HG03095 (cell line): ENCODE measurements at regions not wholly inside any gene's neighbourhood (a gene's known extent, or its start where the extent isn't known, plus 50 kb on each side); places are given as distances from the start of the nearest gene placed in this dataset.
A peak's percentile ranks its signal among the peaks of the same experiment; 100 is the strongest.
"Not testable (repeated sequence)": the region's sequence is repeated elsewhere in the genome, so short reads cannot be mapped to it uniquely, and the experiment has no call there.

ENCODE experiments used
- ATAC-seq: cut with Tn5 transposase; IDR thresholded peaks from one replicate; pipeline ENCODE4 v1.9.1; 2021; ENCODE audit warnings: moderate library complexity; ENCODE audit not compliant: unreplicated experiment

DNA sequence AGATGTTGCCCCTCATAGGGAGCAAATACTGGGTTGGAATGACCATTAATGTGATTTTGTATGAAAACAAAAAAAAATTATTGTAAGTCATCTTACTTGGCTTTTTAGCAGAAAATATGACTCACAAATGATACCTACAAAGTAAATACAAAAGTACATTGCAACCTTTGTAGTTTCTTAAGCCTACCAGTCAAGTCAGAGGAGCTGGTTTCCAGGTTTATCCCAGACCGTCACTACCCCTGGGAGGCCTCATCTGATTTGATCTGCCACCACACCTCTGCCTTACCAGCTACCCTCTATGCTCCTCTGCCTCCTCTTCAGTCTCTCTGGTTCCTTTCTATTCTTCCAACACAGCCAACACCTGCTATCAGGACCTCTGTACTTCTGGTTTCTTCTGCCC, 349.9 kb upstream of the CCNH start:
- ATAC-seq, result no peak

DNA sequence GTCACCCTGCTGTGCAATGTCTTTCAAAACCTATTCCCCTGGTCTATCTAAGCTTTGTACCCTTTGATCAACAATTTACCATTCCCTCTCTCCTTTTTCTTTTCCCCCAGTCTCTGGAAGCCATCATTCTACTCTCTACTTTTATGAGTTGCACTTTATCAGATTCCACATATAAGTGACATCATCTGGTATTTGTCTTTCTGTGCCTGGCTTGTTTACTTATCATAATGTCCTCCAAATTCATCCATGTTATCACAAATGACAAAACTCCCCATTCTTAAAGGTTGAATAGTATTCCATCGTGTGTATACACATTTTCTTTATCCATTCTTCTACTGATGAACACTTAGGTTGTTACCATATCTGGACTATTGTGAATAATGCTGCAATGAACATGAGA, 344.2 kb upstream of the CCNH start:
- ATAC-seq, result no peak

DNA sequence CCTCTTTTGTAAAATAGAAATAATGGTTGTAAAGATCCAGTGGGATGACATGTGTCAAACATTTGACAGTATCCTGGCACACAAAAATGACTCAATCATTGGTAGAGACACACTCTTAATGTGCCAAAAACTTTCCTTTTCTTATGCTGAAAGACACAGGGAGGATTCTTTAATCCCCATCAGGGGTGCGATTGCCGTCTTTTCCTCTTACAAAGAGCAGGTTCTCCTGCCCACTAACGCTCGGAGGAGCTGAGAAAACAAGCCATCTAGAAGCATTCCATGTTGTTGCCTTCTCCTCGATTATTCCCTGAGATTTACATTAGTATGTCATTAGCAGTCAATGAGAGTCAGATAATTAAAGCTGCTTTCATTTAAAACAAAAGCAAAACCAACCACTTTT, 342.6 kb upstream of the CCNH start:
- no peak for ATAC-seq

DNA sequence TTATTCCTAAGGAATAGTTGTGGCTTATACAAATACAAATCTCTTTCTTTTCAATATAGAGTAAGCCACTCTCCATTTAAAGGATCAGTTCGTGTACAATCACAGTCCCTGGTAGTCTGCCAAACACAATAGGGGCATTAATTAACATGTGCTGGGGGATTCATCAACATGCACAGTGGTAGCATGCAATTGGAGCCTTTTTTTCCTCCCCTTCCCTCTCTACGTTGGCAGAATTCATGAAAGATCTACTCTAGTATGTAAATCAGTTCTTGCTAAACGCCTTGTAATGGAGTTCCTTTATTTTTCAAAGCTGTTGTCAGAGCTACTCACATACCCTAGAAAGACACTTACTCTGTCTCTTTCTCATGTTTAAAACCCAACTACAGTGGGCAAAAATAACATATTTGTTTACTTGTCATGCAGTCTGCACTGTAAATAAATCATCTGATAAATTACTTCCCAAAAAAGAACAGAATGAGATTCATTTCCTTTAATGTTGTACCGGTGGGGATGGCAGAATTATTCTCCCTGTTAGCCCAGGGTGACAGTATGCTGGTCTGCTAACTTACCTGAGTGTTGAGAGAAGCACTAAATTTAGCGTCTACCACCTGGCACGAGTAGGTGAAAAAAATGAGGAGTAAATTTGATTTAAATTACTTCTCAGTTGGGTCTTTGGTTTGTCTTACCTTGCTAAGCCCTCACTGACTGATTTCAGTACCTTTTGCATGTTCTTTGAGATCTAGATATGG, 341.5 kb upstream of the CCNH start:
- ATAC-seq, result no peak

DNA sequence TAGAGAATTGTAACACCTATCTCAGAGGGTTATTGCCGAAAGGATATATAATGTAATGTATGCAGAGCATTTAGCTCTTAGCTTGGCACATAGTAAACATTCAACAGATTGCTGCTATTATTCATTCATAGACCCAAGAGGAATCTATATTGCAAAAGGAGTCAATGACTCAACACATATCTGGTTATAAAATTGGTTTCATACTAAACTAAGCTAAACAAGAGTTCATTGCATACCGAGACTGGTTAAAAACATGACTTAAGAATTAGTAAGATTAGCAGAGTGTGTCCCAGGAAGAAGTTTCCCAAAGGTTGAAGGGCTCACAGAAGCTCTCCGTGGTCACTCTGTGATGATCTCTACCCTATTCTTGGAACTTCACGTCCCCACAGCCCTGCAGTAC, 339.6 kb upstream of the CCNH start:
- ATAC-seq, result no peak

DNA sequence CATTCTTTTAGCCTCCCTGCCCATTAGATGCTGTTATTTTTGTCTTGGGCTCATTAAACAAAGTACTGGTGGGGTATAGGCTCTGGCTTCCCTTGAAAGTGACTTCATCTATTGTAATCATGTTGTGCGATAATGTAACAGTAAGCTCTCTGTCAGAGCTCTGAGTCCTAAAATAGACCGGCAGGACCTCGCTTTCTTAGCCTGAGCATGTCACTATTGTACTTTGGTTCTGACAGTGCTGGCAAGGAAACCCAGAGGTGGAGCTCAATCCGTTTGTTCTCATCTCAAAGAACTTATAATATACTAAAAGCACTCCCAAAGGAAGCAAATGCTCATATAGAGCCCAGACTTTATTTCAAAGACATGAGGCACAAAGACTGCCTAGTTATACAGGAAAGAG, 339.1 kb upstream of the CCNH start:
- no peak for ATAC-seq

DNA sequence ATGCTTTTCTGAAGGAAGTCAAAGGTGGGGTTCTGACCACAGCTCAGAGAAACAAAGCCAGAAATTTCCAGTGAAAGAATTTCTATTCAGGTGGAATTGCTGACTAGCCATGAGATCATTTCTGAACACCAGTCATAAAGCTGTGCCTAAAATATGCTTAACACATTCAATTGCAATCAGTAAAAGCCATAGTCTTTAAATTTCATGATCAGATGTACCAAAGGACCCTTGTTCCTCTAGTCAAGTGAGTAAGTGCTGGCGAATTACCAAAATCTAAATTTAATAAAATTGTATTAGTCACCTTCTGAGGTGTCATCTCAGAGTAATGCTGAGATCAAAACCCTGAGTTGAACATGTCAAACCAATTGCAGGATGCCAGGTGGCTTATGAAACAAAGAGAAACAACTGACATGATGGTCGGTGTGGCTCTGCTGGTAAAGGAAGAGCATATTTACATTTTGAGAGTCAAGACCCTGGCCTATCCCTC, 334.2 kb upstream of the CCNH start:
- no peak for ATAC-seq

DNA sequence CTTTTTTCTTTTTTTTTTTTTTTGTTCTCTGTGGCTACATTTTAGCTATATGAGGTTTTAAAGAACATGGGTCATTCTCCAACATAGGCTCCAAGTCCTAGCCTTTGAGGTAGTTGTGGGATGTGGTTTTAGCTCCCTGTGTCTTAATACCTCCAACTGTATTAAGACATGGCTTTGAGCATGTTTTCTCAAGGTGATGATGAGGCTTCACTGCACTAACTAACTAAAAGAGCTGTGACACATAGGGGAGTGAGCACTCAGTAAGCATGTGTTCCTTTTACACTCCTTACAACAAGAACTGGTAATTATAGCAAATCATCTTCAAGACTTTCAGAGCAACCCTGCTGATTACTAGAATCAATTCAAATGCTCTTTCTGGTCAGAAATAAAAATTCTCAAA, 333.6 kb upstream of the CCNH start:
- ATAC-seq, result no peak

DNA sequence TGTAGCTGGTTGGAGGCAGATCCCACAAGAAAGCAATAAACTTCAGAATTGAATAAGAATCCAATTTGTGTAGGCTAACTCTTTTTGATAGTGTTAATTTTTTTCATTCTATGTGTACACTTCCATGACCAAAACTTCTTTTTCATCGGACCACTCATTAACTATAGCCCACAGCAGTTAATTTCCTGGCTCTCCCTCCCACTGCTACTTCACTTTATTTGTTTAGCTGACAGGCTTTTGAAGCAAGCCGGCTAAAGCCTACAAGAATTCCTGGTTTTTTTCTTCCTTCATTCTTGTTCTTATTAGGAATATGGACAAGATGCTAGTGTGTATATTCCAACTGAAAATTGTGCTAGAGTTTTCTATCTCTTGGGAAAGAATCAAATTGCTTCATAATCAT, 329.2 kb upstream of the CCNH start:
- no peak for ATAC-seq

DNA sequence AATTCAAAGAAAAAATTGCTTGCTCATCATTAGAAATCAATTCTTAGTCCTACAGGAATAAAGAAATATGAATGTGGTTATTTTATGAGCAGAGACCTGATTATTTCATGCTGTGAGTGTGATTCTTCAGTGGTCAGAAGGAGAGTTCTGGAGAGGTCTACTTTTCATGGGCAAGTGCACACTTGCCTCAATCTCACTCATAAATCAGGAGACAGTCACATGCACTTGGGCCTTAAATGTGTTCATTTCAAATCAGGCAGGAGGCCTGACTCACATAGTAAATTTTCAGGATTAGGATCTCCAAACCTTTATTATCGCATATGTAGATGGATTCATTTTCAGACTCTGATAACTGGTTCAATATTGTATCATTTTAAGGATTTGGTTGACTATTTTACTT, 323.2 kb upstream of the CCNH start:
- ATAC-seq, result no peak

DNA sequence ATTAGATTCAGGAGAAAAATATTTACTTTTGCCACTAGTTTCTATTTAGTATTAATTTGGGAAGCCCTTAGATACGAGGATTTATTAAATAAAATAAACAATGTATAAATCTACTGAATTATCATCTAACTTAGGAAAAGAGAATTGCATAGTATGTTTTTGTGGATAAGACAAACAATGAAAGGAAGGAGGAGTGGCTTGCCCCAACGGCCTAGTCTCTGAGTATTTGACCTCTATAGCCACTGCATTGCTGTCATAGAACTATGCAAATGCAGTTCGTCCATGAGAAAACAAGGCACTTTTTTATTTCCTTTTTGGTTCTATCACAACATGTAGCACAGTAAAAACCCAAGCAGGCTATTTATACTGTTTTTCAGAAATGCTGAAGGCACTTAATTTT, 321.2 kb upstream of the CCNH start:
- ATAC-seq, result no peak

DNA sequence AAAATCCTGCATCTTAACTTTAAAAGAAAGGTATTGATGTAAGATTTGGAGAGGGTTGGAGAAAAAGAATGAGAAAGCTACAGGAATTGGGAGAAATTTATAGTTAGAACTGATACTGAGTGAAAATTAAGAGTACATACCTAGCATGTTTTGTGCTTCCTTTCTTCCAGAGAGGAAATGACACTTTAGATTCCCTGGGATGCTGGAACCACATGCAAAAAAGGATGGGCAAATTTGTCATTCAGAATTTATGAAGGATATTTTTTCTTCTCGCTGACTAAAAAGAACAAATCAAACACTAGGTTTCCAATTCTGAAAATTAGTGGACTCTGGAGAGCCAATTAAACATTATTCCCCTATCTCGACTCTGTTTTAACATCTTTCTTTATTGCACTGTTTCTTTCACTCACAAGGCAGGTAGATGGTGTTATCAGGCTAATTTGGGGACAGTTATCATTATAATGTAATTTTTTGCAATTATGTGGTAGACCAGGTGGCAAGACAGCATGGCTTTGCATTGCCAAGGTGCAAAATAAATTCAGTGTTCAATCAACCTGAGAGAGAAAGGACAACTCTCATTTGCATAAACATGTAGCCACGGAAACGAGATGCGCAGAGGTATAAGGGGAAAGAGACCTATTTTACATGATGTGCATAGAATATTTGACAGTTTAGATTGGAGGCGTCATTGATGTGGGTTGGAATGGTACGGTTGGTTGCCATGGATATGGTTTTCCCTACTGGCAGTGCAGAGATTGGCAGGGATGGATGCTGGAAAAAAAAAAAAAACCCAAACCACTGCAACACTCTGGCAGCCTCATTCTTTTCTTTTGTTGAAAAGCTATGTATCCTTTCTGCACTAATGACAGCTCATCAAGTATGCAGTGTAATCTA, 320.4 kb upstream of the CCNH start:
- ATAC-seq, result no peak

DNA sequence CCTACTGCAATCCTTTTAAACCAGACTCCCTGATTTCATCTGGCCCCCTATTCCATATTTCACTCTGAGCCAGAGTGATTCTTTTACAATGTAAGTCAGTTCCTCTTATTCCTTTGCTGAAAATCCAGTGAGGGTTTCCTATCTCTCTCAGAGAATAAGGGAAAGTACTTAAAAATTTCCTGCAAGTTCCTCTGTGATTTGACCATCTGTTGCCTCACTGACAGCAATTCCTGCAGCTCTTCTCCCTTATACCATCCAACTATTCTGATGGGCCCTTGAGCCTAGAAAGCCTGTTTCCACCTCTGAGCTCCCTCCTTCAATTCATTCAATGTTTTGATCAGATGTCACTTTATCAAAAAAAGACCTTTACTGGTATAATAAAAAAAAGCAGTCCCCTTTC, 317.1 kb upstream of the CCNH start:
- ATAC-seq, result no peak

DNA sequence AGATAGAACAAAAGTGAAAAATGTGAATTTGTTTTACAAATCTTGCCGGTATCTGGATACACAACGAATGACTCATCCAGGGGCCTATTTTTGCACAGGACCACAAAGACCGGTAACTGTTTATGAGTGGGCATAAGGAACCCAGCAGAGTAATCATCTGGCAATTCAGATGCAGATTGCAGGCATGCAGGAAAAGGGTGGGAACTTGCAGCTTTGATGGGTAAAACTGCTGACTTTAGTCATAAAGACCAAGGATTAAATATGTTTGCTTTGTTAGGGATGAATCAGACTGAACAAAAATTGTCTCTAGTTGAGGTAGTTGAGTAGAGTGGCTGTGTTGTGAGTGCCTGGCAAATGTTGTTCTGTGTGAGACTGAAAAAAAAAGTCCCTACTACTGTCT, 309.6 kb upstream of the CCNH start:
- no peak for ATAC-seq

DNA sequence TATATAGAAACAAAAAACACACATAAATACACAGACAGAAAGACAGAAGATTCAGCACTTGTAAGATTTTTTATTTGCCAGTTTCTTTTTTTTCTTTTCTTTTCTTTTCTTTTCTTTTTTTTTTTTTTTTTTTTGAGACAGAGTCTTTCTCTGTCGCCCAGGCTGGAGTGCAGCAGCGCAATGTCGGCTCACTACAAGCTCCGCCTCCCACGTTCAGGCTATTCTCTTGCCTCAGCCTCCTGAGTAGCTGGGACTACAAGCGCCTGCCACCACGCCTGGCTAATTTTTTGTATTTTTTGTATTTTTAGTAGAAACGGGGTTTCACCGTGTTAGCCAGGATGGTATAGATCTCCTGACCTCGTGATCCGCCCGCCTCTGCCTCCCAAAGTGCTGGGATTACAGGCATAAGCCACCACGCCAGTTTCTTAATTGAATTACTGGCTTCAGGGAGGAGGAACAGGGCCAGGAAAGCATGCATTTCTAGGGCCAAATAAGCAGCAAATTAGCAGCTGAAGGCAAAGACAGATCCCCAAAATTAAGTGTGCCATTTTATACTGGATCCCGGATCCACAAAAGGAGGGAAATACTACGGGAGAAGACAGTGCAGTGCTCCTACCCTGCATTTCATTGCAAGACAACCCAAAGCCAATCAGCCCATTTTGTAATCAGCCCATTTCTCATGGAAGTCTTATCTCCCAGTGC, 305.6 kb upstream of the CCNH start:
- ATAC-seq, result not testable (repeated sequence)

DNA sequence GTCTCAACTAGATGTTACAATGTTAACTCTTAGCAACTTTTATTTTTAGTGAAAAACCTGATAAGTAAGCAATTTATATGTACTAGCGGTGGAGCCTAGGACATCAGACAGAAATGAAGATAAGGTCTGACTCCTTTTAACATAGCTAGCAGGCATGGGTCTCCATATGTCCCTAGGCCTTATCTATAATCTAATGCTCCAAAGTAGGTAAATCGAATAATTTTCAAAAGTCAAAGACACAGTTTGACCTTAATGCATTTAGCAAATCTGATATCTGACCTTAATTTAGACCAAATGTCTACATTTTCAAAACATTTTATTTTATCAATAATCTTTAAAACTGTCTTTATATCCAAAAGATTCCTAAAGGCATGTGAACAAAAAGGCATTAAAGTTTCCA, 305.0 kb upstream of the CCNH start:
- no peak for ATAC-seq

DNA sequence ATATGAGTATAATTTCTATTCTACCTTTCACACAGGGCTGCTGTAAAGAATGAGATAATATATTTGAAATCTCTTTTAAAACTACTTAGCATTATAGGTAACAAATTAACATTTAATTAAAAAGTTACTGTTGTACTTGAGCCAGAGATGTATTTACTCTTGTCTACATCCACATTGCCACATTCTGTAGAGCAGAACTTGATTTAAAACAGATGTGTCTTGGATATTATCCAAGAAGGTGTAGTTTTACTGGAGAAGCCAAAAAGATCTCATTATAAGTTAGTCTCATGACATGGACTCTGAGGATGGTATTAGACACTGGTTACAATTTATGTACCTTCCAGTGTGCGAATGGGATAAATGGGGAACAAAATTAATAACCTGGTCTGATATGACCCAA, 293.1 kb upstream of the CCNH start:
- ATAC-seq, result no peak

DNA sequence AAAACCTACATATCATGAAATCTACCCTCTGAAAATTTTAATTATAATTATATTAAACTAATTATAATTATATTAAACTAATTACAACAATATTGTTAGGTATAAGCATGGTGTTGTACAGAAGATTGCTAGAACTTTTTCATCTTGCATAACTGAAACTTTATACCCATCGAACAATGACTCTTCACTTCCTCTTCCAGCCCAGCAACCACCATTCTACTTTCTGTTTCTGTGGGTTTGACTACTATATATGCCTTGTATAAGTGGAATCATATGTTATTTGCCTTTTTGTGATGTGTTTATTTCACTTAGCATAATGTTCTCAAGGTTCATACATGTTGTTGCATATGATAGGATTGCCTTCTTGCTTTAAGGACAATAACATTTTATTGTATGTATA, 274.2 kb upstream of the CCNH start:
- peak; percentile 83 for ATAC-seq

DNA sequence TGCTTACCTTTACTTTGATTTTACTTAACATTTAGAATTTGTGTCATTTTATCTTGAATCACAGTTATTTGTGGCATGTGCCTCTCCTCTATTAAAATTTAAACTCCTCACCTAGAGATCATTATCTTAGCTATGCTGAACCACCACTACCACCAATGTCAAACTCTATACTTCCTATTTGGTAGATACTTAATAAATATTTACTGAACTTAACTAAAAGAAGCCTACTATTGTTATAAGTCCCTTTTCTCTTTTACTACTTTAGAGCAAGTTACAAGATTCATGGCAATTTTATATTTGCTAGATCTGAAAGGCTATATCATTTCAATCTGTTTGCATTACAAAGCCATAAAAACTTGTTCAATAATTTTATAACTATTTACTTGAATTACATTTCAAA, 273.3 kb upstream of the CCNH start:
- ATAC-seq, result no peak

DNA sequence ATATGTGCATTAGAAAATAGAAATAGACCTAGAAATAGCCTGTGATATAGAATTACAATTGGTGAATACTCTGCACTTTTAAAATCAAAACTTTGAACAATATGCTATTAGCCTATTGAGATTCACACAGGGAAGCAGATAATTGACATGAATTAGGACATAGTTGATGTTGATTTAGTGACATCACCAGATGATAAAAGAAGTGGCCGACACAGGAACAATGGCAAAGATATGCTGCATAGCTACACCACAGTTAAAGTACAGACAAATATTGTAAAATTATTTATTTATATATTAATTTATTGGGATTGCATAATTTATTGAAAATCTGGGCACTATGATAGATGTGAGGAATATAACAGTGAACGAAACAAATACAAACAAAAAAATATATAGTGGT, 261.5 kb upstream of the CCNH start:
- ATAC-seq, result no peak

DNA sequence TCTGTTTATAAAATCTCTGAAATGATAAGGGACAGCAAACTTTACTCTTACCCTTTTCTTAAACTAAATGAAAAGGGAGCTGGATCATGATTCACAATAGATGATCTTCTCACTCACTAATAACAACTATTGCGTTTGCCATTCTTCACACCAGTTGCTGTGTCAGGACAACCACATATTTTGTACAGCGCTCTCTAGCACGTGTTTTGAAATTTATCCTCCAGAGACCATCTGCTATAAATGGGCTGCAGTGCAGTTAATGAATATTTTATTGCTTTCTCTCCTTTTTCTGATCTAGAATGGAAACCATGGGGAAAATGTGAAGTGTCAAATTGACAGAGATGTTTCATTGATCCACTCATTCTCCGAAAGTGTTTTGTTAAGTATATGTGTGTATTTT, 258.4 kb upstream of the CCNH start:
- no peak for ATAC-seq

DNA sequence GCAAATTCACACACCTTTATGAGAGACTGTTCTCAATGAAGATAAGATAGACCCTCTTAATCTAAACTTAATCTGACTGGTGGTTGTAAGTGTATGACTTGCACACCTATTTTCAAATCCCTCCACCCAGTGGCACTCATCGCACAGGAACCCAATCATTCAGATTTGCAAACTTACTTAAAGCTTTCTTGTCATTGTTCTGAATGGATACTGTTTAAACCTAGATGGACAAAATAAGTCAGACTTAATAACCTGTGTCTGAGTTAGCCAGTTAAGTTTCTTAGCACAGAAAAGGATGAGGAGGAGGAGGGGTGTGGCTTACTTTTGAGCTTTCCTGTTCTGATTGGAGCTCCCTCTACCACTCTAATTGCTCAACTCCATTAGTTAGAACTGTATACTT, 252.4 kb upstream of the CCNH start:
- no peak for ATAC-seq
